ENCODE measurements at regions not wholly inside any gene's neighbourhood (a gene's known extent, or its start where the extent isn't known, plus 50 kb on each side); places are given as distances from the start of the nearest gene placed in this dataset.
"Not testable (repeated sequence)": the region's sequence is repeated elsewhere in the genome, so short reads cannot be mapped to it uniquely, and the experiment has no call there.

DNA sequence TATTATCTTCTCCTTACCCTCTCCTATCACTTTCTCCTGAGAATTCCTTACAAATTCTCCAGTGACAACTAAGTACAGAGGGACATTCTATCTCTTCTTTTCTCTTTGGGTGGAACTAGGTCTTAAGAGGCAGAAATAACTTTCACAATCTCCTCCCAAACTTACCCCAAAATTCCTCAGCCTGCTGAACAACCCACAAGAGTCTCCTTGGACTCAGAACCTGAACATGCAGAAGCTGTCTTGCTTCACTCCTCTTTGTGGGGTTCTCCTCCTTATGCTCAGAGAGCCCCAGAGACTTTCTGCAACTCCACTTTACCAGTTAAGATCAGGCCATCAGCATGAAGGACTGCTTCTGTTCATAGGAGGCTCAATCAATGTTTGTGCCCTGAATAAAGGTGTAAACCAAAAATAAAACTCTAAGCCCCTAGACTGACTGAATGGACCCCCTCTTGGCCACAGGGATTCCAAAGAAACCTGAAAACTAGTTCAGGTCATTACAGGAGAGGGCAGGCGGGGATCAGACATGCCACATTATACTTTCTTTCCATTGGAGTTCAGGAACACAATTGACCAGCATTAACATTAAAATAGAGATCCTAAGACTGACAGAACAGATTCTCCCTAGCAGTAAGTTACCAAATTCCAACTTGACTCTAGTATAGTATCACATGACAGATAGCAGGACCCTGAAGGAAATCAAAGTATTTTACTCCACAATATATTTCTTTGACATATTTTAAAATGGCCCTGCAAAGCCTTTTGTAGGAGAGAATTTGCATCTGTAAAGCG is 179.7 kb upstream of the FBXL17 start:
- H3K9me3 ChIP-seq (replicated peaks in 1 of 3), result no peaks in the 10 kb centered on the region
- TF ChIP-seq POLR2A (IDR thresholded peaks at IDR 0.05) (no peak), CTCF (IDR thresholded peaks at IDR 0.05) (no peak)
- no peaks in the 10 kb centered on the region for H3K4me1 ChIP-seq (replicated peaks in 1 of 2)
- no peaks in the 10 kb centered on the region for H3K36me3 ChIP-seq (replicated peaks in 1 of 2)
- no peak overlapping the region for H3K27ac ChIP-seq
- no peak for DNase-seq
- no peak overlapping the region for H3K4me3 ChIP-seq
- H3K27me3 ChIP-seq, result no peaks in the 10 kb centered on the region
- intact Hi-C loops (cut with DNase I), result no loop called here
- WGBS, 4 donors, result 83 to 87% (median 85%) methylated on average over 2 of the region's 2 CpGs

GRCh38 chr5:108560581-108560980 is 178.7 kb upstream of the FBXL17 start:
- H3K9me3 ChIP-seq (replicated peaks in 1 of 3), result no peaks in the 10 kb centered on the region
- H3K36me3 ChIP-seq (replicated peaks in 1 of 2), result no peaks in the 10 kb centered on the region
- no peaks in the 10 kb centered on the region for H3K27me3 ChIP-seq
- peak overlapping the region in 1 of 5 donors; percentile 70 for H3K27ac ChIP-seq
- no peaks in the 10 kb centered on the region for H3K4me1 ChIP-seq (replicated peaks in 1 of 2)
- TF ChIP-seq CTCF (IDR thresholded peaks at IDR 0.05) (no peak), POLR2A (IDR thresholded peaks at IDR 0.05) (no peak)
- 38 to 71% (median 66%) methylated on average over 1 of the region's 1 CpG for WGBS, 4 donors
- DNase-seq, result no peak
- intact Hi-C loops (cut with DNase I), result no loop called here
- no peak overlapping the region for H3K4me3 ChIP-seq

GRCh38 chr5:108560166-108560565 is 178.3 kb upstream of the FBXL17 start:
- intact Hi-C loops (cut with DNase I), result no loop called here
- H3K36me3 ChIP-seq (replicated peaks in 1 of 2), result no peaks in the 10 kb centered on the region
- H3K27ac ChIP-seq, result no peak overlapping the region
- TF ChIP-seq CTCF (IDR thresholded peaks at IDR 0.05) (no peak), POLR2A (IDR thresholded peaks at IDR 0.05) (no peak)
- H3K9me3 ChIP-seq (replicated peaks in 1 of 3), result no peaks in the 10 kb centered on the region
- no peaks in the 10 kb centered on the region for H3K4me1 ChIP-seq (replicated peaks in 1 of 2)
- WGBS, 4 donors, result 74 to 100% (median 91%) methylated on average over 2 of the region's 2 CpGs
- no peak for DNase-seq
- no peak overlapping the region for H3K4me3 ChIP-seq
- H3K27me3 ChIP-seq, result no peaks in the 10 kb centered on the region

GRCh38 chr5:108558840-108559239 is 176.9 kb upstream of the FBXL17 start:
- H3K27ac ChIP-seq; H3K36me3 ChIP-seq (replicated peaks in 1 of 2); intact Hi-C loops (cut with DNase I); H3K27me3 ChIP-seq; H3K9me3 ChIP-seq (replicated peaks in 1 of 3); DNase-seq; H3K4me3 ChIP-seq; H3K4me1 ChIP-seq (replicated peaks in 1 of 2): not testable (repeated sequence)
- 71 to 95% (median 95%) methylated on average over 8 to 23 of the region's 24 CpGs; no CpG with 5 or more reads in 1 of the 4 donors for WGBS, 4 donors

DNA sequence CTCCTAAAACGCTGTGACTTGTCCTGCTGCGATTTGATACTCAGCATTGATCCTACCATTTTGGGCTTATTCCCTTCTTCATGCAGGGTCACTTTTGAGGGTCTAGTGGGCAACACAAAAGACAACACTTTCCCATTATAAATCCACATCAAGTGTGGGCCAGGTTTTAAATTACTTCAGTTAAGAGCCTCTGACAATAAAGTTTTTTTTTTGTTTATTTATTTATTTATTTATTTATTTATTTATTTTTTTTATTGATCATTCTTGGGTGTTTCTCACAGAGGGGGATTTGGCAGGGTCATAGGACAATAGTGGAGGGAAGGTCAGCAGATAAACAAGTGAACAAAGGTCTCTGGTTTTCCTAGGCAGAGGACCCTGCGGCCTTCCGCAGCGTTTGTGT is 176.2 kb upstream of the FBXL17 start:
- H3K4me3 ChIP-seq; H3K36me3 ChIP-seq (replicated peaks in 1 of 2); H3K27ac ChIP-seq; H3K27me3 ChIP-seq; H3K4me1 ChIP-seq (replicated peaks in 1 of 2); H3K9me3 ChIP-seq (replicated peaks in 1 of 3); intact Hi-C loops (cut with DNase I); DNase-seq: not testable (repeated sequence)
- WGBS, 4 donors, result 89 to 98% (median 92%) methylated on average over 2 of the region's 5 CpGs
